NCI-H187 (cell line): ENCODE measurements at regions not wholly inside any gene's neighbourhood (a gene's known extent, or its start where the extent isn't known, plus 50 kb on each side); places are given as distances from the start of the nearest gene placed in this dataset.

Experiments used
- DNase-seq, 2 experiments: peaks; one replicate each; lab custom pipeline; 2025; lab: John Stamatoyannopoulos, UW

DNA sequence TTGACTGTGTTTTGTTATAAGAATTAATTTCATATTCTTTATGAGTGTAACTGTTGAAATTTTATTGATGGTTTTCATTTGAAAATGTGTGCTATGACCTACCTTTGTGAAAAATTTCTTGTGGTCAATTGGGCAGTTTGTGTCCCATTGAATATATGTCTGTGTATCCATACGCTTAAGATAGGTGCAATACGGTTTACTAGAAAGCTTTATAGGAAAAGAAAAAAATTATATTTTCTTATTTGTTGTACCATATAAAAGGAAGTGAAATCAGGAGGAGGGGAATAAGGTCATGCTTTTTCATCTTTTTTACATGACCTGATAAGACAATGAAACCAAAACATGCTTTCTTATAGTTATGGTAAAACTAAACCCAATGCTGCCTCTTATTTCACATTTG is 807.7 kb downstream of the USP25 start:
- DNase-seq, result no peak

DNA sequence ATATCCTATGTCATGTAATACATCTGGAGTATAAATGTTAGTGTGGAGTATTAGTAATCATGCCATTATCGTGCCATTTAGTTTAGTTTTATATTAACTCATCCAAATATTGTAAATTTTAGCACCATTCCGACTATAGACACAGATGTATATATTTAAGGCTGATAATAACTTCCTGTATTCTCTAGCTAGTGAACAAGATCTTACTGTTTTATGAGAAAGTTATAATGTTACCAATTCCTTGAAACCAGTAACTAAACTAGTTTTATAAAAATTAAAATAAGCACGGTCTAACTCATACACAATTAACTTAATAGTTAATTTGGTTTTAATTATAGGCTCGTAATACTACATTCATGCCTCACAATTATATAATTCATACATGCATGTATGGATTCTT is 808.6 kb downstream of the USP25 start:
- DNase-seq, result no peak

DNA sequence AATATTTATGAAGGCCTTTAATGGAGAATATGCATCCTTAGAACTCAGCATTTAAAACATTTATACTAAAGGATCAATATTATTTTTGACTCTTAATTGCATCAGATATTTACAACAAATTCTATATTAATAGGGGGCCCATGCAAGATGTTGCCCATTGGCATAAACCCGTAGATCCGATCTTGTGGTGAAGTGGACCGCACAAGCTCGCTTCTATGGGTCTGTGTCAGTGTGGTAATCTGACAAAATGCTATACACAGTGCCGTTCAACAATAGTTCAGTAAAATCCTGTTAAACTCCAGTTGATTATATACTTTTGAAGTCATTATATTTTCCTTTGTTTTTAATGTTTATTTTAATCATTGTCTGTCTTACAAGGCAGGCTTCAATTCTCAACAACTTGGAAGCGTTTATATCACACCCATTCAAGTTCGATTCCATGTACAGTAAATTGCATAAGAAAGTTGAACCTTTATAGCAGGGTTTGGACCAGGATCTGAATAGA is 809.2 kb downstream of the USP25 start:
- DNase-seq, result no peak

DNA sequence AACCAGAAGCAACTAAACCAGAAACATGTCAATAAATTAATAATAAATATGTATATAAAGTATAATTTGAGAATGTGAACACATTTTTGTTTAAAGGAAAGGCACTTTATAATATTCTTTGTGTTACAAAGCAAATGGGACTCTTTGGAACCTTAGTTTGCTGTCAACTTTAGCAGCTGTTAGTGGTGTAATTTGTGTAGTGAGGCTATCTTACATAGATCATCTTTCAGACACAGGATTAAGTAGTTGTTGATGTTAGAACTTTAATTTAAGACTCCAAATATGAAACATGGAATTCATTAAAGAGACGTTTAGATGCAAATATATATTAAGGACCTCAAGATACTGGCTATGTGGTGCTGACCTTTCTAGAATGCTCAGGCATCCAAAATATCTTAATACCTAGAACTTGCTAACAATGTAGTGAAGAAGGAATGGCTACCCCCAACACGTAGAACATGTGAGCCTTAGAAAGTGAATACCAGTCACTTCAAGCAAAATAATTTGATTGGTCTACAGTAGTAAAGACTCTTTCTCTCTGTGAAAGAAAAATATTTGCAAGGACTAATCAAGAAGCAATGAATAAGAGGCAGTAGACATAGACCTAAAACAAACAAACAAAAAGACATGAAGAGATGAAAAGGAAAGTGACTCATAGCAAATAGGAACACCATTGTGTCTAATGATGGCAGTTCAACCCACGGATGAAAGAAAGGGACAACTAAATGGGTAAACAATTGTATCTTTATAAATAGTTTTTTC is 811.4 kb downstream of the USP25 start:
- no peak for DNase-seq

DNA sequence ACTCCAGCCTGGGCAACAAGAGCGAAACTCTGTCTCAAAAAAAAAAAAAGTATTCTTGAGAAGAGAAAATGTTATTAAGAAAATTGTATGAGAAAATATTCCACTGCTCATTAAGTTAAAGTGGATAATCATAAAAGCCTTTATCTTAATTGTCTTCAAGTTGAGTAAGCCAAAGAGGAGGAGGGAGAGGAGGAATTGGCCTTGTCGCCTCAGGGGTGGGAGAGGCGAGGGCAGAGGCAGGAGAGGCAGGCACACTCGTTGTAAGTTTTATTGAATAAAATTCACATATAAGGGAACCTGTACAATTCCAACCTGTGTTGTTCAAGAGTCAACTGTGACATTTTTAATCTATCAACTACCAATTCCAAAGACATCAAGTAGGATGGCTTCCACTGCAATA is 820.3 kb downstream of the USP25 start:
- DNase-seq, result no peak

DNA sequence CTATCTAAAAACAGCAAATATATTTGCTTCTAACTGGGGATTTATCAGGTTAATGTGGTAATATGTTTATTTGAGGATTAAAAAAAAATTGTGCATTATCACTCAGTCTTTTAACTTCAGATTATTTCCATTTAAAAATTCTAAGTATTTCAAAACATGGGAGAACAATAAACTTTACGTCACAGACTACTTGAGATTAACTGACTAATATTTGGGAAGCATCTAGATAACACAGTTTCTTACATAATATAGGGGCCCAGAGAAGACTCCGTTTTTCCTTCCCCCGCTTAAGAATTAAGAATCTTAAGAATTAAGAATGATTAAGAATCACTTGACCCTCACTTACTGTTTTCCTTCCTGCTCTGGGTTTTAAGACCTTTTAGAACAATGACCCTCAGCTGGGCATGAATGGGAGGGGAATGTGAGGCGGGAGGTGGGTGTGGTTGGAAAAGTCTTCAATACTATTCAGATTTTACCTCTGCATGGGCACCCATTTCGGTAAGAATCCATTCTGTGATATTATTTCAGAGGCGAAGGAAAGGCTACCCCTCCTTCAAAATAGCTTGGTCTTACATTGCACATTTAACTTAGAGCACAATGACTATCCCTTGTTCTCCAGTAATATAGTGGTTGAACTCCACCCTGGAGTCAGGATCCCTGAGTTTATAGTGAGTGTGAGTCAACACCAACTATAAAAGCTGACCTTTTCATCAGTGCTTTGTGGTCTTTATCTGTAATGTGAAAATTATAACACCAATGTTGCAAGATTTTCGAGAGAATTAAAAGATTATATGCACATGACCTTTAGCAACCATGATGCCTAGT is 821.3 kb downstream of the USP25 start:
- no peak for DNase-seq

DNA sequence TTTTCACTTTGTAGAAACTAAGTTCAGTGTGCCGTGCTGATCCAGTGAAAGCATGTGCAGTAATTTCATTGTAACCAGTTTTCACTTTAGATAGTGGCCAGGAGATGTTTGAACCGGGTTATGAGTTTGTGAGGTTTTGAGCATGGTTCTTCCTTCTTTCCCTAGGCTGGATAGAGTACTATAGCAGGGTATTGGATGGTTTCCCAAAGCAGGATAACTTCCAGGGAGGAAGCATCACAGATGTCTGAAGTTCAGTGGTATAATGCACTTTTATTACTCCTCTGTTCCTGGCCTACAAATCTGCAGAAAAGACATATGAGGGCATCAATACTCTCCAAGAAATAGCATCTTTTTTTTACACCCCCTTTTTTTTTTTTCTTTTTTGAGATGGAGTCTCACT is 823.1 kb downstream of the USP25 start:
- DNase-seq, result no peak

DNA sequence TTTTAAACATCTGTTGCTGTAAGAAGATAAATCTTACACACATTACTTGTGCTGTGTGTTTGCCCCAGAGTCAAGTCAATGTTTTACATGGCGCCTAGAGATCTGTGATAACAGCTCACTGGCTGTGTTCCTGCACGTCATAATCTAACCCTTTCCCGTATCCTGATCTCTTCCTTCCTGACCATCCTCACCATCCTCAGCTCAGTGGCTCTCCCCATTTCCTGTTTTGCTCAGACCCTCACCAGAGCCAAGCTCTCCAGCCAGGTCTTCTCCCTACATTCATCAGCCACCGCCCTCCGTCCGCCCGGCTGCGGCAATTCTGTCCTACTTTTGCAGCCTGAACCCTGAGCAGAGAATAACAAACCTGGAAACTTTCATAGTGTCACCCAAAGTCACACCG is 824.7 kb downstream of the USP25 start:
- no peak for DNase-seq

DNA sequence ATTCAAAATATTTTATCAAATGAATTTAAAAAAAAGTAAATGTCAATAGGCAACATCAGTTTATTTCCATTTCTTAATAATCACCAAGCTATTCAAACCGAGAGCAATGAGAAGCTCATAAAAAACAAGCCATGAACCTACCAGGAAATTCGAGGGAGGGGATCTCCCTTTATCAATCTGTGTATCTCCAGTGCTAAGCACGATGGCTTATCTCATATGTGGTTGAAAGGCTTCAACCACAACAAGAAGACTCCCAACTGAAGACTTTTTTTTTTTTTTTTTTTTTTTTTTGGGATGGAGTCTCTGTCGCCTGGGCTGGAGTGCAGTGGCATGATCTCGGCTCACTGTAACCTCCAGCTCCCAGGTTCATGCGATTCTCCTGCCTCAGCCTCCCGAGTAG is 833.3 kb downstream of the USP25 start:
- no peak for DNase-seq

DNA sequence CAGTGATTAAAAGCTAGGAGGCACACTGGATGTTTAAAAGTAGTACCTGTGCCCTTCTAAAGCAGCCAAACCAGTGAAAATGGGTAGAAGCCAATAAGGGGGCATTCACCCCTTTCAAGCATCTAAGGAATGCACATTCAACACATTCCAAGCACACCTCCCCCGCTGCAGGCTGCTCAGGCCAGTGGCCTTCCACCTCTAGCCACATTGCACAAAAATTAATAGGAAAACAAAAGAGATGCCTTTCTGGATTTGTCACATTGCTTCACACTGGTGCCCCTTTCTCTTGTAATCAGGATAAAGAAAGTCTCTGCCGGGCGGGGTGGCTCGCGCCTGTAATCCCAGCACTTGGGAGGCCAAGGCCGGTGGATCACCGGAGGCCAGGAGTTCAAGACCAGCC is 834.0 kb downstream of the USP25 start:
- no peak for DNase-seq

DNA sequence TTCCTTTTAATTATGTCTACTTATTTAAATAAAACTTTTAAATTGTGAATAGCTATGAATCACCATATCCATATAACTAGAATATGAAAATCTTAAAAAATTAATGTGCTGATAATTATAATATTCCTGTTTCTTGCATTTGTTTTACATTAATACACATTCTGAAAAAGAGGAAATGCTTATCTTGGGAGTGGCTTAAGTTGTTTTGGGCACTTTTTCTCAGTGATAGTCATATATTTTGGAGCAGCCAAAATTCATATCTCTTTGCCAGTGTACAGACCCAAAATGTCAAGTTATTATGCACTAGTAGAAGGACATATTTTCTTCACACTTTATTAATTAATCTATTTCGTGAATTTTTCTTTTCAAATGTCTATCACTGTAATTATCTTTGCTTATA is 838.5 kb downstream of the USP25 start:
- DNase-seq, result no peak

DNA sequence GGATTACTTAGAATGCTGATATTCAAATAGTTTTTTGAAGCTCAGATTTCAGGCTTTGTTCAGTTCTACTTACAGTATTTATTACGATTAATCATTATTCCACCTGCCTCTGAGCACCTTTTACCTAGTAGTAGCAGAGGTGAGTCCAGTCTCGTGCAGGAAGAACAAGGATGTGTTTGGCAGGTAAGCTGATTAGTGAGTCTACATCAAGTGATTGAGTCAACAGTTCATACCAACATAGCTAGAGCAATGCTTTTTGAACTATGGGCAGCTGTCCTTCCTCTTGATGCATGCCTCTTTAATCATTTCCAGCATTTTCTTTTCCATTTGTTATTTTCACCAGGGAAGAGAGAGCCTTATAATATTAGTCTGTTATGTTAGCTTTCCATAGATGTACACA is 838.9 kb downstream of the USP25 start:
- DNase-seq, result no peak

DNA sequence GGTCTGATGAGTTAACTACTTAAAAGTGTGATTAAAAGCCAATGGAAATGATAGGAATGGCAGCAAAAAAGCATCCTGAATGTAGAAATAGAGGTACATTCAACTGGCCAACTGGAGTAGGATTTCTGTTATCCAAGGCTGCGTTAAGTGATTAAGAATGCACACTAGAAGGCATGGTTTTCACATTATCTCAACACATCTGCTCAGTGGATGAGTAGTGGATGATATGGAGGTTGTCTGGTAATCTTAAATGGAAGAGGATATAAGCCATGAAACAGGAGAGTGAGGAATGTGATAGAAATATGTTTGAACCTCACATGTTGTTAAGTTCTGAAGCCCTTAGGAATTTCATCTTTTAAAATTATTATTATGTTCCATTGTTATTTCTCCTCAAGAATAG is 839.9 kb downstream of the USP25 start:
- no peak for DNase-seq

DNA sequence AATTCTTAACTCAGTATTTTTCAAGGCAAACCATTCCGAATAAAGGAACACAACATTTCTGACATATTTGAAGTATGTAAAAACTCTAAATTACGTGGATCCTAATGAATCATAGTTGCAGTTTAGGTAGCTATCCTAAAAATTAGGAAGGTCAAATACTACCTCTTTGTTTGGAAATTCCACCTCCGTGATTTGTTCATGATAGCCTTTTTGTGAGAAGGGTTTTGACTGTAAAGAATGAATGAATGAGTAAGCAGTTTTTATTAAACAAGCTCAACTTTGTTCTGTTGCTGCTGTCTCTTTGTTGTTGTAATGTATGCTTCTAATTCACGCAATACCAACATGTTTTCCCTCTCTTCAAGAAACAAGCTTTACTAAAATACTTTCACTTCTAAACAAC is 840.4 kb downstream of the USP25 start:
- DNase-seq, result no peak

DNA sequence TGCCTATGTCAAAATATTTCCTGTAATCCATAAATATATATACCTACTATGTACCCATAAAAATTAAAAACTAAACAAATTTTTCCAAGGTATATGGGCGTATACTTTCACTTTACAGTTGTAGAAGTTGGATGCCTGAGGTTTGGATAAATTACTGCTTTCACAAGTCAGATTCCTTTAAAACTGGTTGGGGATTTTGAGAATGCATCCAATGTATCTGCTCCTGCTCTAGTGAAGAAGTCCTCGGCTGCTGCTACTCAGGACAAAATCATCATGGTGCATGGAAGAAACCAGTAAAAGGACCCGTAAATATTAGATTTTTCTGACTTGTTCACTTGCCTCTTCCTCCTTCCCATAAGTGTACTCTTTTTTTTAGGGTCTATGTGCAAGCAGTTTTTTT is 841.1 kb downstream of the USP25 start:
- no peak for DNase-seq

DNA sequence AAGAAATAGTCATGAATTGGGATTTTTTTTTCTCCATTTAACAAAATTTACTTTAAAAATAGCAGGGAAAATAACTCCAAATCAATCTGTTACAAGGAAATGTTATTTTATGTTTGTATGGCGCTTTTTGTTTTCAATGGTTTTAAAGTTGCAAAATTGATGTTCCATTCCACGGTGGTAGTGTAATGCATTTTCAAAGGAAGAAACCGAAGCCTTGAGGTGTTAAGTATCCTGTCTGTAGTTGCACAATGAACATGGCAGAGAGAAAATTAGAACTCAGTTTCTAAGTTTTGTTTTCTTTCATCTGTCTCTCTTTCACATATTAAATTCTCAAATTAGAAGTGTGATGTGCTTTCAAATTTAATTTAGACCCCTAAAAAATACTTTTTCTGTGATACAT is 841.8 kb downstream of the USP25 start:
- DNase-seq, result no peak

DNA sequence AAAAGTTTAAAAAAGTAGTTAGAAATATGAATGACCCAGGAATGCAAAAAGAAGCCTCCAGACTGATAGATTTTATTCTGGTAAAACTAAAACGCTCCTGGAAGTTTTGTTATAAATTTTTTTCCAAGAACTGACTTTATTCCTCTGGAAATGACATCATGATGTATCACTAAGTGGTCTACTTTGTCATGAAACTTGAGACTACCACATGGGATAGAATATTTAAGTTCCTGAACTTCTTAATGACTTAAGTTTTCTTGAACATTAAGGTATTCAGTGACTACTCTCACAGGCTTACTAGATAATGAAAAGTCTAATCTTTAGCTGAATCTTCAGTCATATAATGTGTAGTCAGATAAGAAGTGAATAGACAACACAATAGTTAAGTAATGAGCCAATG is 842.2 kb downstream of the USP25 start:
- no peak for DNase-seq

DNA sequence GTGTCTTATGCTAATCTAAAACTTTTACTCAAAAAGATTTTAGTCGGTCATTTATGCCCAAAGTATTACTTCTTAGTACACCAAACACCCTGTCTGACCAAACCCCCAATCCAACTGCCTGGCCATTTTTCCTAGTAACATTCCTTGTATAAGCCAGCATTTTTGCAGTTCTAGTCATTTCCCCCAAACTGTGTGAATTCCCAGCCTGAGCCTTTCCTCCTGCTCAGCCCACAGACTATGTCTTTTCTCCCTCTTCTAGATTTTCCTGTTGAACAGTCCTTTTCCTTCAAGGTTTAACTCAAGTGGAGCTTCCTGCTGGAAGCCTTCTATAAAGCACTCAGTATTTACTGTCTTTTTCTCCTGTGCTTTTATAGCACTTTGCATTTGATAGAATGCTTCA is 843.8 kb downstream of the USP25 start:
- DNase-seq, result no peak

DNA sequence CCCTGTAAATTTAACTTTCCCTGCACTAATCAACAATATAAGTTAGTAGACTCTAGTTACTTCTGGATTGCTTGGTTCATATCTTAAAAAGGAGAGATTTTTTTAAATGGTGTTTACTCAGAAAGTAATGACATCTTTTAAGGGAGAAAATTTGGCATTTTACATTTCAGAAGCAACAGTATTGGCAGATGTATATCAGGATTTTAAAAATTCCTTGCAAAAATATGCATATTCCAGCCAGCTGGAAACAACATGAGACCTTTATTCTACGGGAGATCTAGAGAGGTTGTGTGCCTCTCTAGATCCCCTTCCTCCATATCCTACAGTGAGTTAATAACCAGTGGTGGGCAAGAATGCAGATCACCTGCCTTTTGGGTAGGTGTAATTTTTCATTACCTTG is 848.2 kb downstream of the USP25 start:
- no peak for DNase-seq

DNA sequence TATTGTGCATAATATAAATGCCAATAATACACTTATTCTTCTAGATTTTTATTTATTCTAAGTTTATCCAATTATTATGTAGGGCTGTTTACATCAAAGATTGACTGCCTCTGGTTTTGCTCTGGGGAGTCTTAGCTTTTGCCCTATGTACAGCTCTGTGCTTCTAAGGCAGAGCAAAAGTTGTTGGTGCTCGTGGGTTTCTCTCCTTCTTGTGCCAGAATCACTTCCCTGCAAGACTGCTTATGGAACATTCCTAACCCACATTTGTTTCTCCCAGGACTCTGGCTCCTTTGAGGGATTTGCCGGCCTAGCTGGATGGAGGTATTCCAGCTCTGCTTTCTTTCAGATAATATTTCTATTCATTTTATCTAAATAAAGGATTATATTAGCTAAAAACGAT is 849.1 kb downstream of the USP25 start:
- DNase-seq, result no peak

DNA sequence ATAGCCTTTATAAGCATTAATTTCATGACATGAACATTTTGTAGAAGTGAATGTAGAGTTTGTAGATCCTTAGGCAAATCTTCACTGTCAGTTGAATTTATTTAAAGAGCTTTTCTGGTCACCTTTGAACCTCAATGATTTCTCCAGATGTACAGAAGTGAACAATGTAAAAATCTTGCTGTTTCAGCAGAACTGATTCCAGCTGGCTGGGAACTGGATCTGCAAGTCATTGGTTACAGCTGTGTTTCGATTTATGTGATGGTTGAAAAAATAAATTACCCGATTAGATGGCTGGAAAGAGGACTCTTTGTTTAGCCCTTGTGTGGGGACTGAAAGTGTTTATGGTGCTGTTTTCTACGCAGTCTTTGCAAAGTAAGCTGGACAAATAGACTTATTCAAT is 849.8 kb downstream of the USP25 start:
- no peak for DNase-seq

DNA sequence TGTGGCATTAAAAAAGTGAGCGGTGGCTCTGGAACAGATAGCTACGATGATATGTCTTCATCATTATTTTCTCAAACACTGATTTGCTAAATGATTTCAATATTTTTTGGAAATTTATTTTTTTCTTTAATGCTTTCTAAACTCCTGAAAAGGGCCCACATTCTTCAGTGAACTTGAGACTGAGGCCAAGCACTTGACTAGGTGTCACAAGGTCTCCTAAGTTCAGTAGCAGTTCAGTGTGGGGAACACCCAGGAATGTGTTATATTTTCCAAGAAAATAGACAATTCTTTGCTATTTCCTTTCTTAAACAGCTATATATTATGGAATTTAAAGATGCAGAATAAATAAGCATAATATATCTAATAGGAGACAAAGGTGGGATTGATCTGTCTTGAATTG is 850.9 kb downstream of the USP25 start:
- no peak for DNase-seq

DNA sequence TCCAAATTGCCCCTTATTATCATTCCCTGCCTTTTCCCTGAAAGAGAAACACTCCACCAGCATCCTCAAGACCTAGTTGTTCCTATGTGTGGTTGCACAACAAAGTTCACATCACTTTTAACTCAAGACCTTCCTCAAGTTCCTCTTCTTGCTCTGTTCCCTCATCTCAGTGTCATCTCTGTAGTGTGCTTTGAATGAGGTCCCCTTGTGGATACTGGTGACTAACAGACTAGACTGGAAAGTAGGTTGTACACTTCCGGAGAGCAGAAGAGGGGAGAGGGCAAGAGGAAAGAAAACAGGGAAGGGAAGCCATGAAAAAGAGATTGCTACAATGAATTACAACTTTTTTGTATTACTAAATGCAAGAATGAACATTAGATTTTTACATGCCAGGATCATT is 853.8 kb downstream of the USP25 start:
- no peak for DNase-seq

DNA sequence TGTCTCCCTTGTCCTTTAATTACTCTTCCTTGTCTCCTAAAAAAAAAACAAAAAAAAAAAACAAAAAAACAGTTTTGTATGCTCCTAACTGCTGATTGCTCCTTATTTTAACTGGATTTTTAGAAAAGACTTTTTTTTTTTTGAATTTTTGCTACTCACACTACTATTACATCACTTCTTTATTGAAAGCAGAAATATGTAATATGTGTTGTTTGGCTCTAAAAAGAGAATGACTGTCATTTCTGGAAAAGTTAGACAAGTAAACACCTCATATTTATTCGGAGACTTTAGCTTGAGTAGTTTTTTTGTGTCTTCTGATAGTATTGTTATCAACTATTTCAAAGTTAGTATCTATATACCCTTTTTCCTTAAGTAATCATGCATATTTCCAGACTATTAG is 855.0 kb downstream of the USP25 start:
- DNase-seq, result no peak
